ENCODE measurements at regions not wholly inside any gene's neighbourhood (a gene's known extent, or its start where the extent isn't known, plus 50 kb on each side); places are given as distances from the start of the nearest gene placed in this dataset.
"Not testable (repeated sequence)": the region's sequence is repeated elsewhere in the genome, so short reads cannot be mapped to it uniquely, and the experiment has no call there.

GRCh38 chr6:81105998-81106397 is 646.5 kb downstream of the TENT5A start:
- DNase-seq (ENCODE audit: low spot score), result no peak

DNA sequence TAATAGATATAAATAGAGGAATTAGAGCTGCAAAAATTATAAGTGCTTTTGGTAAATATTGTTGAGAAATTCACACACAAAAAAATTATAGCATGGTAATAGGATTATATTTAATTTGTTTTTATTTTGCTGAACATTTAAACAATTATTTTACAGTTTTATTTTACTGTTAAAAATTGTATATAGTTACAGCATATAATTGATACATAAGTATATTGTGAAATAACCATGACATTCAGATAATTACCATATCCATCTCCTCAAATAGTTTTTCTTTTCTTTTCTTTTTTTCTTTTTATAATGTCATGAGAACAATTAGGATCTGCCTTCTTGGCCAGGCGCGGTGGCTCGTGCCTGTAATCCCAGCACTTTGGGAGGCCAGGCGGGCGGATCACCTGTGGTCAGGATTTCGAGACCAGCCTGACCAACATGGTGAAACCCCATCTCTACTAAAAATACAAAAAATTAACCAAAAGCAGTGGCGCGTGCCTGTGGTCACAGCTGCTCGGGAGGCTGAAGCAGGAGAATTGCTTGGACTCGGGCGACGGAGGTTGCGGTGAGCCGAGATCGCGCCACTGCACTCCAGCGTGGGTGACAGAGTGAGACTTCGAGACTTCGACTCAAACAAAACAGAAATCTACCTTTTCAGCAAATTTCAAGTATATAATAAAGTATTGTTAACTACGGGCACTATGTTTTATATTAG is 654.2 kb downstream of the TENT5A start:
- no peak for DNase-seq (ENCODE audit: low spot score)

- not testable (repeated sequence) for DNase-seq (ENCODE audit: low spot score)
Measured at GRCh38 chr6:81096464-81096863, 656.0 kb downstream of the TENT5A start.

DNA sequence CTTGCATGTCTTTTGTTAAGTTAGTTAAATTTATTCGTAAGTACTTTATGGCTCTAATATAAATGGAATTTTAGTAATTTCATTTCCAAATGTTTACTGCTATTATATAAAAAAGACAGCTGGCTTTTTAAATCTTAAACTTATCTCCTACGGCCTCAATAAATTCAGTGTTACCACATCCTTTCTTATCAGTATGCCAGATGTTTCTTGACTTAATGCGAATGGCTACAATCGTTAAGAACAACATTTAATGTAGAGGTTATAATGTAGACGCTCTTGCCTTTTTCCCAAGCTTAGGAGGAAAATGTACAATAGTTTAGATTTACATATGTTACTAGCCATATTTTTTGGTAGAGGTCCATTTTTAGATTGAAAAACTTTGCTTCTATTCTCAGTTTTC is 659.4 kb downstream of the TENT5A start:
- no peak for DNase-seq (ENCODE audit: low spot score)

GRCh38 chr6:81088145-81088544 is 664.3 kb downstream of the TENT5A start:
- no peak for DNase-seq (ENCODE audit: low spot score)

GRCh38 chr6:81086991-81087390 is 665.5 kb downstream of the TENT5A start:
- no peak for DNase-seq (ENCODE audit: low spot score)

- DNase-seq (ENCODE audit: low spot score), result no peak
Measured at GRCh38 chr6:81085431-81085790, 667.1 kb downstream of the TENT5A start.

DNA sequence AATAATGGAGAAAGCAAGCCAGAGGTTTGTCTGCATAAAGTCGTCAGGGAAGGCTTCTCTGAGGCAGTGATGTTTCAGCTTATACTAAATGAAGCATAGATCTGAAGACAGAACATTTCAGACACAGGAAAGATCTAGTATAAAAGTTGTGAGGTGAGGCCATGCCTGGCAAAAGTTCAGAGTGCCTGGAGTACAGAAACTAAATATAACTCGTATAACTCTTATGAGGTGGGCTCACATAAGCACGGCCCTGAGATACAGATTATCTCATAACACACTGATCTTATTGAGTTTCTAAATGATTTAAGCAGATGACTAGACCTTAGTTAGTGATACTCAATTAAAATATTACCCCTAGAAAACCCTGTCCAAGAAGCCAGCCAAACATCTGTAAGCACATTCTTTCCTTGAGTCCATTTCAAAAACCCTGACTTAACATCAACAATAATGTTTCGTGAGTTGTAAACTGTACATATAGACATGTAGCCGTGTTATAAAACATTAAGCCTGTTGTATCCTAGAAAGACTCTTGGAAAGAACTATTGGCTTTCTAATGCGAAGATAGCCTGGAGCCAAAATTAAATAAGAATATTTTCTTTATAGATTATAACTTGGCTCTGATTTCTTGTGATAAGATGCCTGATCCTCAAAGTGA is 667.6 kb downstream of the TENT5A start:
- no peak for DNase-seq (ENCODE audit: low spot score)

DNA sequence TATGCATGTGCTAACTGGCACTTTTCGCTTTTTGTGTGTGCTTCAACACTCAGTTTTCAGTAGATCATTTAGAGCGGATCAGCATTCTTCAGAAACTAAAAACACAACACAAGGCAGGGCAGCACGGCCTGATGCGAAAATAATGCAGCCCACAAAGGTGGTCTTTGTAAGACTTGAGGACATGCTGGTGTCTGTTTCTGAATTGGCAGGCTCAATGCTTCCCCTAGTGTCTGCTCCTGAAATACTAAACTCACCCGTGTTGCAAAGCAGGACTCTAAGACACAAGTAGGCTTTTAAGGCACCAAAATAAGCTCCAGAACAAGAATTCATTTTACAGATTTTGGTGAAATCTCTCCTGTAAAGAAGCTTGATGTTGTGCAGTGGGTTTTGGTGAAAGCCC is 676.5 kb downstream of the TENT5A start:
- no peak for DNase-seq (ENCODE audit: low spot score)

- no peak for DNase-seq (ENCODE audit: low spot score)
Measured at GRCh38 chr6:81073318-81073717, 679.2 kb downstream of the TENT5A start.

DNA sequence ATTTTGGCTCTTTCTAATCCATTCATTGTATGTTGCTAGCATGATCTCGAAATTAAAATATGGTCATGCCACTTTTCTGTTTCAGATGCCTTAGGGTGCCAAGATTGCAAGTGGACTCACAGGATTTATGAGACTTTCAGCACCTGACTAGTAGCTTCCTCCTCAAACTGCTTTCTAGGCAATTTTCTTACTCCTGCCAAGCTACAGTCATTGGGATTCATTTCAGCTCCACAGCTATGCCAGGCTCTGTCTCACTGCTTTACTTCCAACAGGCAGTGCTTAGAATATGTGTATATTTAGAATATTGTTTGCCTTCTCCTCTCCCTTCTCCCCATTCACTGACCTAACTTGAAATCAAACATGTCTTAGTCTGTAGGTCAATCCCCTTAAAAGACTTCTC is 681.4 kb downstream of the TENT5A start:
- no peak for DNase-seq (ENCODE audit: low spot score)

GRCh38 chr6:81067057-81067456 is 685.4 kb downstream of the TENT5A start:
- no peak for DNase-seq (ENCODE audit: low spot score)

DNA sequence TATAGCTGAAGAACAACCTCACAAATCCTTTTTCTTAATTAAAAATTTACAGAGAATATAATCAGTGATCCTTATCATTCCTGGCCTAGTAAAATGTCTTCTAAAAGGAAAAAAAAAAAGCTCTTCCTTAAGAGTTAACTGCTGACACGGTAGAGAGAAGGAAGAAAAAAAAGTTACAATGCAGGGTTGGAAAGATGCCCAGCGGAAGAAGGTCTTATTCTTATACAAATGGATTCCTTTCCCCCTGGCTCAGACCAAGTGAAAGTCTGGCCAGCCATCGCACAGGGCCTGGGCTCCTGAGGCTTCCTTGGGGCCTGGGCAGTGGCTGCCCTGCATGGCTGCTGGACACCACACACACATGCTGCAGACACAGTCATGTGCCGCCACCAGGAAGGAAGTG is 688.6 kb downstream of the TENT5A start:
- no peak for DNase-seq (ENCODE audit: low spot score)

DNA sequence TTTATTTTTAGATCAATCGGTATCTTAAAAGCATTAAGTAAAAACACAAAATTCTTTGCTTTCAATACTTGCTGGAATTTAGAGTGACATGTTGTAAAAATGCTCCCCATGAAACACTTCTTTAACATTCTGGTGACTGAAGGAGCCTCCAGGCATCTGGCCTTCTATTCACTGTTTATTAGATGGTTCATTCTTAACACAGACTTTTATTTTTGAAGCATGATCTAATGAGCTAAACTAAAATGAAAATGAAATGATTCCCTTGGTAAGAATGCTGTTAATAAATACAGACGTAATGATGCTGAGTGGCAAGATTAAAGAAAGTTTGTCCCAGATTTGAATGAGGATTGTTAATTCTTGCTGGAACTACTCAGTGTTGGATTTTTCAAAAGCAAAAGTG is 698.4 kb downstream of the TENT5A start:
- no peak for DNase-seq (ENCODE audit: low spot score)

GRCh38 chr6:81051952-81052351 is 700.5 kb downstream of the TENT5A start:
- no peak for DNase-seq (ENCODE audit: low spot score)

GRCh38 chr6:81049425-81050042 is 702.9 kb downstream of the TENT5A start:
- DNase-seq (ENCODE audit: low spot score), result no peak

DNA sequence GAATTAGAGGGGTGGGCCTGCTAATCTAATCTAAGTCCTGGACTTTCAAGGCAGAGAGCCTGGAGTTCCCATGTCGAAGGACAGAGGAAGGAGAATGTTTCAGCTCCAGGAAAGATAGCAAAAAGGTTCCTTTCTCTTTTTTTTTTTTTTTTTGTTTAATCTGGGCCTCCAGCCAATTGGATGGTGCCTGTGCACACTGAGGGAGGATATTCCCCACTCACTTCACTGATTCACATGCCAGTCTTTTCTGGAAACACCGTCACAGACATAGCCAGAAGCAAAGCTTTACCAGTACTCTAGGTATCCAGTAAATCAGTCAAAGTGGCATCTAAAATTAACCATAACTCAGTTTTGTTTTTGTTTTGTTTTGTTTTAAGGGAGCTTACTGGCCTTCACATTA is 721.1 kb downstream of the TENT5A start:
- DNase-seq (ENCODE audit: low spot score), result no peak

- no peak for DNase-seq (ENCODE audit: low spot score)
Measured at GRCh38 chr6:81026041-81026553, 726.4 kb downstream of the TENT5A start.

- DNase-seq (ENCODE audit: low spot score), result no peak
Measured at GRCh38 chr6:81023709-81024108, 728.8 kb downstream of the TENT5A start.

DNA sequence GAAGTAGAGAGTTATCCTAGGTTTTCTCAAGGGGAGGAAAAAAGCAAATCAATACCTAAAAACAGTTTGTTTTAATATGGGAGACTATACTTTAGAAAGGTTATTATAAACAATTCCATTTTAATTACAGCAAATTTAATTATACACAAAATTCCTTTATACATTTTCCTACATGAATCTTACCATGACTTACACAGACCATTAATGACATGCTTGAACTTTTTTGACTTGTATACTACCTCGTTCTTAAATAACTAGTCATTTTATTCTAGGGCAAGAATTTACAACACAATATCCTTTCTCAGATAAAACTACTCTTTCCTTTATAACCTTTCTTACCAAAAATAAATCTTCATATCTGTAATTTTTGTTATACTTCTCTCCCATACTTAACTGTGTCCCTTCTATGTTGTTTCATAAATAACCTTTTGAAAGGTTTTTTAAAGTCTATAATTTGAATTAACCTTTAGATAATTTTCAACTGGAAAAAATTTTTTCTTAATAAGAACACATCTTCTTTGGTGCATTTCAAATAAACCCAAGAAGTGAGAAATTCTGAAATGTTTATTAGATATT is 729.4 kb downstream of the TENT5A start:
- DNase-seq (ENCODE audit: low spot score), result no peak

- not testable (repeated sequence) for DNase-seq (ENCODE audit: low spot score)
Measured at GRCh38 chr6:81017586-81017985, 734.9 kb downstream of the TENT5A start.

- DNase-seq (ENCODE audit: low spot score), result no peak
Measured at GRCh38 chr6:81003894-81004293, 748.6 kb downstream of the TENT5A start.

- no peak for DNase-seq (ENCODE audit: low spot score)
Measured at GRCh38 chr6:81003156-81003555, 749.3 kb downstream of the TENT5A start.

Measured in HuH-7.5 (cell line).